DND-41 (cell line): ENCODE measurements at regions not wholly inside any gene's neighbourhood (a gene's known extent, or its start where the extent isn't known, plus 50 kb on each side); places are given as distances from the start of the nearest gene placed in this dataset.

Experiments
- CTCF ChIP-seq: IDR thresholded peaks from 2 replicates; pipeline ENCODE4 v1.5.1; 2012; ENCODE audit warnings: borderline replicate concordance, low read length, moderate library complexity, mild to moderate bottlenecking; ENCODE audit not compliant: poor library complexity, severe bottlenecking; ENCODE audit errors: extremely low read depth
- EZH2 ChIP-seq: IDR thresholded peaks from 3 replicates; pipeline ENCODE4 v1.6.1; 2012; ENCODE audit warnings: borderline replicate concordance, low read depth, mild to moderate bottlenecking, moderate library complexity, low read length, inconsistent platforms; ENCODE audit not compliant: severe bottlenecking

- TF ChIP-seq CTCF (no peak), EZH2 (no peak)
Observed at GRCh38 chr22:49502126-49502826, 325.4 kb downstream of the BRD1 start.
